Thyroid gland (tissue), 4 donors: ENCODE measurements at regions not wholly inside any gene's neighbourhood (a gene's known extent, or its start where the extent isn't known, plus 50 kb on each side); places are given as distances from the start of the nearest gene placed in this dataset.

Source experiments
- DNase-seq, 2 donors: peaks; one replicate each; pipeline ENCODE4 v3.0.0-alpha.2; 2019
- H3K27ac ChIP-seq, 3 donors: fragments of 200-600 bp; sonication (generic); 1 replicate in 2 of 3; 2 replicates in 1 of 3; pipeline ENCODE4 v1.5.1; 2016 to 2019; ENCODE audit warnings: mild to moderate bottlenecking in 1 of 3, moderate library complexity in 1 of 3
- H3K27me3 ChIP-seq: fragments of 200-600 bp; sonication (generic); one replicate; pipeline ENCODE4 v1.5.1; 2019
- H3K36me3 ChIP-seq, 2 donors: fragments of 200-600 bp; sonication (generic); one replicate each; pipeline ENCODE4 v1.5.1; 2016 to 2019
- H3K4me1 ChIP-seq, 2 donors: fragments of 200-600 bp; sonication (generic); one replicate each; pipeline ENCODE4 v1.5.1; 2017 to 2019
- H3K4me3 ChIP-seq, 3 donors: fragments of 200-600 bp; sonication (generic); replicated peaks in 1 of 3; 1 replicate in 2 of 3; 2 replicates in 1 of 3; pipeline ENCODE4 v1.5.1; 2016; ENCODE audit warnings: mild to moderate bottlenecking in 1 of 3
- H3K9me3 ChIP-seq: fragments of 200-600 bp; sonication (generic); one replicate; pipeline ENCODE4 v1.5.1; 2017
- POLR2A ChIP-seq, 2 donors: fragments of 450-650 bp; IDR thresholded peaks; one replicate each; pipeline ENCODE4 v1.6.1; 2017; ENCODE audit warnings: antibody characterized with exemption in 2 of 2, mild to moderate bottlenecking in 2 of 2, moderate library complexity in 1 of 2
- WGBS, 2 donors: methylation state at CpG; one replicate each; pipeline ENCODE4 v1.1.5; 2017; 5-methylcytosine and 5-hydroxymethylcytosine counted together
- intact Hi-C: fragments of 100-400 bp; cut with DNase I; formaldehyde crosslinking; loops from one replicate; pipeline ENCODE4 v1.15.1; 2023
- TF ChIP-seq, protein P1 (sequence below), 6 experiments: fragments of 200-600 bp in 3 of 6; fragments of 450-650 bp in 3 of 6; sonication (generic) in 3 of 6; IDR thresholded peaks; one replicate each; pipeline ENCODE4 v1.5.1; 2016 to 2019; ENCODE audit warnings: antibody characterized with exemption in 6 of 6, mild to moderate bottlenecking in 2 of 6, inconsistent platforms in 1 of 6, moderate library complexity in 1 of 6

DNA sequence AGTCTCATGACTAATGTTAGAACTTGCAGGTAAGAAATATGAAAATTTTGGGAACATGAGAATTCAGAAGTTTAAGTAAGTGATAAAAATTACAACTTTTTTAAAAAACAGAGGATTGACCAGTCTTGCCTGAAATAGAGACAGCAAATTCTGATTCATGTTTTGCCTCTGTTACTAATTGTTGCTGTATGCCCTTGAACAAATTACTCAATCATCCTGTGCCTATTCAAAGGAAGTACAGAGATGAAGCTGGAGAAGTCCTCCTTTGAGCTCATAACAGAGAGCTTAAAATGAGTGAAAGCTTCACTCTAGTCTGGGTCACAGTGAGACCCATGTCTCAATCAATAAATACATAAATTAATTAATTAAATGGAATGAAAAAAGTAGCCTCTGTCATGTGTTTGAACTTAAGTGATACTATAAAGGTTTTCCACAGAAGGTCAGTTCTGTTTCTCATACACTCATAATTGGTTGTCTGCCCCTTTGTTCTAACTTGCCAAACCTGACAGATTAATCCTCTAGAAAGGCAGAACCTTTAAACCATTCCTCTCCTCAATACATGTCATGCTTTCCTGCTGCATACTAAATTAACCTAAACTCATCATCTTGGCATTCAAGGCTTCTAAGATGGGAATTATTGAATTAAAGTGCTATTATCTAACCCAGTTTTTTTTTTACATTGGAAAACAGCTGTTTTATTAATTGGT is 374.6 kb upstream of the LRATD1 start:
- intact Hi-C loops: no loop called here
- TF ChIP-seq, protein P1, sequence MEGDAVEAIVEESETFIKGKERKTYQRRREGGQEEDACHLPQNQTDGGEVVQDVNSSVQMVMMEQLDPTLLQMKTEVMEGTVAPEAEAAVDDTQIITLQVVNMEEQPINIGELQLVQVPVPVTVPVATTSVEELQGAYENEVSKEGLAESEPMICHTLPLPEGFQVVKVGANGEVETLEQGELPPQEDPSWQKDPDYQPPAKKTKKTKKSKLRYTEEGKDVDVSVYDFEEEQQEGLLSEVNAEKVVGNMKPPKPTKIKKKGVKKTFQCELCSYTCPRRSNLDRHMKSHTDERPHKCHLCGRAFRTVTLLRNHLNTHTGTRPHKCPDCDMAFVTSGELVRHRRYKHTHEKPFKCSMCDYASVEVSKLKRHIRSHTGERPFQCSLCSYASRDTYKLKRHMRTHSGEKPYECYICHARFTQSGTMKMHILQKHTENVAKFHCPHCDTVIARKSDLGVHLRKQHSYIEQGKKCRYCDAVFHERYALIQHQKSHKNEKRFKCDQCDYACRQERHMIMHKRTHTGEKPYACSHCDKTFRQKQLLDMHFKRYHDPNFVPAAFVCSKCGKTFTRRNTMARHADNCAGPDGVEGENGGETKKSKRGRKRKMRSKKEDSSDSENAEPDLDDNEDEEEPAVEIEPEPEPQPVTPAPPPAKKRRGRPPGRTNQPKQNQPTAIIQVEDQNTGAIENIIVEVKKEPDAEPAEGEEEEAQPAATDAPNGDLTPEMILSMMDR (IDR thresholded peaks at IDR 0.05): no peak
- no peak for TF ChIP-seq POLR2A (IDR thresholded peaks at IDR 0.05)
- H3K36me3 ChIP-seq: no peaks in the 10 kb centered on the region
- no peak overlapping the region for H3K4me3 ChIP-seq
- H3K27me3 ChIP-seq: no peaks in the 10 kb centered on the region
- no peak for DNase-seq
- H3K27ac ChIP-seq: no peak overlapping the region
- H3K9me3 ChIP-seq: no peaks in the 10 kb centered on the region
- no peaks in the 10 kb centered on the region for H3K4me1 ChIP-seq

DNA sequence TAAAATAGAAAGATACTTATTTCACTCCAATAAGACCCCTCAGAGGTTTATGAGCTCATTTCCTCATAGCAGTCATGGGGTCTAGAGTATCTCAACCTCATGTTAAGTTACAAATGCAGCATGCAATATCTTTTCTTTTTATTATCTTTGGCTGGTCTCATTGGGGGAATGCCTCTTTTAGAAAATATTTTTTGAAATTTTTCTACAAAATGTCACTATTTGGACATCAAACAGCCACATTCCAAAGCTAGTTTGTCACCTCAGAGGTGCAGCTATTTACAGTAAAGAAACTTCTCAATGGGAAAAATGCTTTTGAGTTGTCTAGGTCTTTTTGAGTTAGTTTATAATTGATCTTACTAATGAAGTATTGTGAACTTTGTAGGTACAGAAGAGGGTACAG is 370.7 kb upstream of the LRATD1 start:
- H3K4me1 ChIP-seq: no peaks in the 10 kb centered on the region
- no peak for TF ChIP-seq POLR2A (IDR thresholded peaks at IDR 0.05)
- TF ChIP-seq, protein P1 (IDR thresholded peaks at IDR 0.05): no peak
- no peak overlapping the region for H3K27ac ChIP-seq
- no peaks in the 10 kb centered on the region for H3K27me3 ChIP-seq
- H3K4me3 ChIP-seq: no peak overlapping the region
- intact Hi-C loops: no loop called here
- no peak for DNase-seq
- H3K36me3 ChIP-seq: no peaks in the 10 kb centered on the region
- no peaks in the 10 kb centered on the region for H3K9me3 ChIP-seq

DNA sequence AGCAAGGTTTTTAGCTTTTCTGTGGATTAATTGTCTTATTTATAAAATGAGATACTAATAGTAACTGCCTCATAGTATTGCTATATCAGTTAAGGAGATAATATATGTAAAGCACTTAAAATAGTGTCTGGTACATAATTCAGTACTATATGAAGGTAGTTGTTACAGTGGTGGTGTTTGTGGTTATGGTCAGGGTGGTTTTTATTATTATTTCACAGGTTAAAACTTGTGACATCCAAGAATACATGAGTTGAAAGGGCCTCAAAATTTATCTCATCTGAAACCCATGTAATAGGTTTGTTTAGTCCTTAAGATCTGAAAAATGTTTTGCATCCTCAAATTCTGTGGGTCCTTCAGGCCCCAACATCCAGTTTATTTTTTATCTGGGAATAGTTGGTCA is 369.5 kb upstream of the LRATD1 start:
- no peak for TF ChIP-seq POLR2A (IDR thresholded peaks at IDR 0.05)
- TF ChIP-seq, protein P1 (IDR thresholded peaks at IDR 0.05): no peak
- Histone ChIP-seq H3K27ac (no peak overlapping the region), H3K36me3 (no peaks in the 10 kb centered on the region), H3K4me3 (no peak overlapping the region), H3K27me3 (no peaks in the 10 kb centered on the region), H3K9me3 (no peaks in the 10 kb centered on the region), H3K4me1 (no peaks in the 10 kb centered on the region)
- DNase-seq: no peak
- intact Hi-C loops: no loop called here

DNA sequence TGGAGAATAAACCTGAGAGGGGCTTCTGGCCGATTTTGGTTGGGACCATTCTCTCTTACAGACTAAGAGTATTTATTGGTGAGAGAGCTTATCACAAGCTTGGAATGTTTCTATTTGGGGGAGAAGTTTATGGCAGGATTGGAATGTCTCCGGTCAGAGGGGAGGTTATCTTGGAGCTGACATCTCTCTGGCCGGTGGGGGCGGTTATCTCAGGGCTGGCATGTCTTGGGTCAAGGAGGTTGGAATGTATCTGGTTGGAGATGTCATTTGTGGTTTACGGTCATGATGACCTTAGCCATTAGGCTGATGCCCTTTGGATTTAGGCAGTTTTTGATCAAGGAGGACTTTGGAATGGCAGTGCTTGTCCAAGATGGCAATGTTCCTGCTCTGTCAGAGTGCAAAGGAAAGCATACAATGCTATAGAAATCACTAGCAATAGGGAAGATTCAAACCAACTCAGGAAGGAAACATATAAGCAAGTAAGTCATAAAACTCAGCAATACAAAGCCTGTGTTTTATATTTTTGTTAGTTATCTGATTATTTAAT is 362.4 kb upstream of the LRATD1 start:
- 81 to 87% methylated on average over 5 of the region's 5 CpGs for WGBS, 2 donors
- TF ChIP-seq, protein P1 (IDR thresholded peaks at IDR 0.05): no peak
- TF ChIP-seq POLR2A (IDR thresholded peaks at IDR 0.05): no peak
- Histone ChIP-seq H3K36me3 (no peaks in the 10 kb centered on the region), H3K4me1 (no peaks in the 10 kb centered on the region), H3K27me3 (no peaks in the 10 kb centered on the region), H3K27ac (no peak overlapping the region), H3K9me3 (no peaks in the 10 kb centered on the region), H3K4me3 (no peak overlapping the region)
- no peak for DNase-seq
- intact Hi-C loops: no loop called here

DNA sequence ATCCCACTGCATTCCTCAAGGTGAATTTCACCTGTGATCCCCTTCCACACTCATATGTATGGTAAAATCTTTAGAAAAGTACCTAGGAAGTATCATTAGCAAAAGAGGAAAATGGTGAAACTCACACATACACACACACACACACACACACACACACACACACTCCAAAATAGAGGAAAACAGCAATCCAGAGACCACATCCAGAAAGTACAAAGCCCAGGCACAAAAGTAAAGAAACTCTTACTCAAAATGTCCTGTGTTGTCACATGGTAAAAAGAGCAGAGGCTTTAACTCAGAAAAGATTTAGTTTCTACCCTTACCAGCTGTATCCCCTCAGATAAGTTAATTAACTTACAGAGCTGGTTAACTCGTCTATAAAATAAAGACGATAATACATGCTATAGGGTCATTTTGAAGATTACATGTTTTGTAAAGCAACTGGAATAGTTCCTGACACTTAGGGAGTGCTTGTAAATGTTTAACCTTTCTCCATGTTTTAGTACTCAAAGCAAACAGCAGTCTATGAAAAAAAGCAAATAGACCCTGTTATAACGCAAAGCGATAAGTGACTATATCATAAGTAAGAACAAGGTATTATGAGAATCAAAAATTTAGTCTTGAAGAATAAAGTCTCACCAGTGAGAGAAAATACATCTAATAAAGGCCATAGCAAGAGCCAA is 360.0 kb upstream of the LRATD1 start:
- Histone ChIP-seq H3K4me1 (no peaks in the 10 kb centered on the region), H3K27me3 (no peaks in the 10 kb centered on the region), H3K9me3 (no peaks in the 10 kb centered on the region), H3K4me3 (no peak overlapping the region), H3K36me3 (no peaks in the 10 kb centered on the region), H3K27ac (no peak overlapping the region)
- TF ChIP-seq, protein P1 (IDR thresholded peaks at IDR 0.05): no peak
- no peak for TF ChIP-seq POLR2A (IDR thresholded peaks at IDR 0.05)
- intact Hi-C loops: no loop called here
- no peak for DNase-seq
- 67 to 91% methylated on average over 4 of the region's 4 CpGs for WGBS, 2 donors
